ENCODE measurements at regions not wholly inside any gene's neighbourhood (a gene's known extent, or its start where the extent isn't known, plus 50 kb on each side); places are given as distances from the start of the nearest gene placed in this dataset.

DNA sequence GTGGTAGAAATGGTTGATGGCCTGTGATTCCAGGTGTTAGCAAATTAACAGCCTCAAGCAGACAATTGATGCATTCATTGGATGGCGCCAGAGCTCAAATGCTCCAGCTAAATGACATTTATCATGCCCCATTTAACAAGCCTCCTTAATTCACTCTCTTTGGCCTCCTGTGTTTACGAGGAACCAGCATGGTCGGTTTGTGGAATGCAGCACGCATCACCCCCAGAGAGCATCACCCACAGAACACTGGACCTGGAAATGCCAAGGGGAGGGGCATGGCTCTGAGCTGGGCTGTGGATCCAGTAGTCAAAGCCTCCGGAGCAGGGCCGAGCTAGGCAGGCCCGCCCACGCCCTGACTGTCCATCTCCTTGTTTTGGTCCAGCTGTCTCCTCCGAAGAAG, 434.0 kb downstream of the GADD45G start:
- no peak for DNase-seq (ENCODE audit: low spot score)
- FAIRE-seq = no peak

DNA sequence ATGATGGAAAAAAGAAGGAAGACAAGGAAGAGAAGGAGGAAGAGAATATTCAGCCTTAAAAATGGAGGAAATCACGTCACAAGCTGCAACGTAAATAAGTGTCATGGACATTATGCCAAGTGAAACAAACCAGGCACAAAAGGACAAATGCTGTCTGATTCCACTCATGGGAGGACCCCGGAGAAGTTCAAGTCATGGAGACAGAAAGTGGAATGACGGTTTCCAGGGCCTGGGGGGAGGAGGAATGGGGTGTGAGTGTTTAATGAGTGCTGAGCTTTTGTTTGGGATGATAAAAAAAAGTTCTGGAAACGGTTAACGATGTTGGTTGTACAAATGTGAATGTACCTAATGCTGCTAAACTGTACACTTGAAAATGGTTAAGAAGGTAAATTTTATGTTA, 439.5 kb downstream of the GADD45G start:
- FAIRE-seq = no peak

DNA sequence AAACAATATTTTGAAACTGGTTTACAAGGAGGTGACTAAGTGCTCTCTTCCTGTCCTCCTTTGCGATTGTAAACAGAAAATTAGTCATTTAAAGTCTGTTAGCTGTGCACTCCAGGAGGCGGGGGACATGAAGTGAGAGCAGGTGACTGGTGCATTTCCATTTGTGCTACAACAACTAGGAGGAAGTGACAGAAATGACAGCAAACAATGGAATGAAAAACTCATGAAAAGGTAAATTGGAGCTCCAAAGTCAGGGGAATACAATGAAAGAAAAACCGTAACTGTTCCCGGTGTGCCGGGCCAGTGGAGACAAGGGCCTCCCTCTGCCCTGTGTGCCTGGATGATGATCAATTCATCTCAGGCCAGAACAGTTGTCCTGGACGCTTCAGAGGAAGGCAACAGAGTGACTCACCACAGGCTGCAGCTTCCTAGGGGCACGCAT, 439.9 kb downstream of the GADD45G start:
- FAIRE-seq (no peak), DNase-seq (ENCODE audit: low spot score) (no peak)

More for the DNA sequence above, 439.5 kb downstream of the GADD45G start:
- no peak for DNase-seq (ENCODE audit: low spot score)

DNA sequence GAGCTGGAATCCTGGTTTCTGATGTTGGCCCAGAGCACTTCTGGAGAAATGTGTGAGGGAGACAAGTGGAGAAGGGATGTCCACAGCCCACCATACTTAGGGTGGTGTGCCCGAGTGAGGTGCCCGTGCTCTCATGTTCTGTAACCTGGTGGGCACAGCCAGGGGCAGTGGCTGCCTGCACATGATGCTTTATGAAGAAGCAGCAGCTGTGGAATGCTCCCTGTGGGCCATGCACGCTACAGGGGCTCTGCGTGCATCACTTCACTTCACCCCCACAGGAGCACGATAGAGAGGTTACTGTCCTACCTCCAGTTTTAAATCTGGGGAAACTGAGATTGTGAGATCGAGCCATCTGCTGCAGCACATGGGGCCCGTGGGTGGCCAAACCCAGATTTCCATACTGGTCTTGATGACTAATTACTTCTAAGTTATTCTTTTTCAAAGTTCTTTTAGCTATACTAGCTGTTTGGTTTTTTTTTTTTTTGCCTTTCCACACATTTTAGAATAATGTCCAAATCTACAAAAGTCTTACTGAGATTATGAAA, 441.6 kb downstream of the GADD45G start:
- FAIRE-seq = no peak
- no peak for DNase-seq (ENCODE audit: low spot score)

DNA sequence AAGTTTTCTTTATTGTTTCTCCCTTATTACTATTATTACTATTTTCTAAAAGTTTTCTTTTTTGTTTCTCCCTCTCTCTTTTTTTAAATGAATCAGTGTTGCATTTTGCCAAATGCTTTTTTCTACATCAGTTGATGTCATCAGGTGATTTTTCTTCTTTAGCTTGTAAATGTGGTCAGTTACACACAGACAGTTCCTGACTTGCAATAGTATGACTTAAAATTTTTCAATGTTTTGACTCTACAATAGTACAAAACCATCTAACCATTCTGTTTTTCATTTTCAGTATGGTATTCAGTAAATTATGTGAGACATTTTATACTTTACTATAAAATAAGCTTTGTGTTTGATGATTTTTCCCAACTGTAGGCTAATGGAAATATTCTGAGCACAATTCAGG, 443.0 kb downstream of the GADD45G start:
- FAIRE-seq = no peak
- no peak for DNase-seq (ENCODE audit: low spot score)

DNA sequence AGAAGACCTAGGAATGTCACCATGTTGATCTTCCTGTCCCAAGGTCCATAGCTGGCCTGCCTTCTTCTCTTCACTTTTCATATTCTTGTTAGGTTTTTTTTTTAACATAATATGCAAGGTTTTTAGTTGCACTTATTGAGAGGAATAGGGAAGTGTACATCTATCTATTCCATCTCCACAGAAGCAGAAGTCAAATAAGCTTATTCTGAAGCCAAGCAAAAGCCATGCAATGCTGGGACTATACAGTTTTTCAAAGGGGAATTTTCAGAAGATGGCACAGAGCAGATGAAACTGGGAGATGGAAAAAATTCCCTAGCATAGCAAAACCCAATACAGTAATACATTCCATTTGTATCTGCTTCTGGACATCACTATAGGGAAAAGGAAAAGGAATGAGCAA, 447.6 kb downstream of the GADD45G start:
- FAIRE-seq = no peak

DNA sequence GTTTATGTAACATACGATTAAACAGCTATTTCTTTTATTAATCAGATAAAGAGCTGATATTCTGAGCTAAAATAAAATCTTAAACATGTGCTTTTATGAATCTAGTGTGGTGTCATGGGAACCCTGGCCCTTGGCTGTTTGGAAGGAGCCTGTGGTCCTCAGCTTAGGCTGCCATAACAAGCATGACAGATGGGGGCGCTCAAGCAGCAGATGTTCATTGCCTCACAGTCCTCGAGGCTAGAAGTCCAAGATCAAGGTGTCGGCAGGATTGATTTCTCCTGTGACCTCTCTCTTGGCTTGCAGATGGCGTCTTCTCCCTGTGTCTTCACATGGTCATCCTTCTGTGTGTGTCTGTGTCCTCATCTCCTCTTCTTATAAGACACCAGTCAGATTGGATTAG, 448.2 kb downstream of the GADD45G start:
- FAIRE-seq = no peak
- DNase-seq (ENCODE audit: low spot score) = no peak

More for the DNA sequence above, 447.6 kb downstream of the GADD45G start:
- DNase-seq (ENCODE audit: low spot score) = no peak

DNA sequence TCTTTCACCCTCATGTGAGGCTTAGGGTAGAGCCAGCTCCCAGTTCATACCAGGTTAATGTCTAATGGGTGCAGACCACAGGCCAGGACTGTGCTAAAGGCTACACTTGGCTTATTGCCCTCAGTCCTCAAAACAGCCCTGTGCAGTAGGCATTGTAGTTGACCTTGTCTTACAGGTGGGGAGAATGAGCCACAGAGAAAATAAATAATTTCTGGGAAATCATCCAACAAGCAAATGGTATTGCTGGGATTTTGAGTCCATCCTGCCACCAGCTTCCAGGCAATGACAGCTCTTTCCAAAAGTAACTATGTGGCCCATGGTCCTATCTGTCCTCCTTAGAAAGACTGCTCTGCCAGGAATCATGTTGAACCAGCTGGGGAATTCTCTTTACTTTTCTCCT, 450.0 kb downstream of the GADD45G start:
- DNase-seq (ENCODE audit: low spot score) = no peak
- FAIRE-seq = no peak

DNA sequence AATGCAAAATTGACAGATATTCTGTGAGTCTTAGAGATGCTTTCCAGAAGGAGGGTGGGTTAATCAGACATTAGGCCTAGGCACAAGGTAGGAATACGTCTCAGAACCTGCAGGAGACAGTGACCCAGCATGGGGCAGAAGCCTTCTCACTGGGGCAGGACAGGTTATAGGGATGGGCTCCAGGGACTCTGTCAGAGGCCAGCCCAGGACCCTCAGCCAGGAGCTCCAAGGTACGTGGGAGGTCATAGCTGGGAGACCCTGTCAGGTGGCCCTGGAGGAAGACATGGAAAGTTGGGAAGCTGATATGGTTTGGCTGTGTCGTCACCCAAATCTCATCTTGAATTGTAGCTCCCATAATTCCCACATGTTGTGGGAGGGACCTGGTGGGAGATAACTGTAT, 450.4 kb downstream of the GADD45G start:
- DNase-seq (ENCODE audit: low spot score) = no peak
- no peak for FAIRE-seq

DNA sequence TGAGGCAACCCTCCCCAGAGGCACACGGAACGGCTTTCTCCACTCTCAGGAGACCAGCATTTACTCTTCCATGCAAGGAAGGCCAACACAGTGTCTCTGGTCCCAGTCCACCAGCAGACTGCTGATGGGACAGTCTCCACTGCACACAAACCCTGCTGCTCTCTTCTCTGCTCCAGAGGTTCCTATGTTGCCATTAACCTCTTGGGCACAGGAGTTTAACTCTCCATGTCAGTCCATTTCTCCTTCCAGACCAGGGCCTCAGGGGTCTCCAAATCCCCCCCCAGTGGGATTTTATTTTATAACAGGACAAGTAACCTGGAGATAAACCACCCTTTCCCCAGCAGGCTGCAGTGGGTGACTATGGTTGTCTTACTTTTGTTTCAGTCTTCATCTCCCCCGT, 452.5 kb downstream of the GADD45G start:
- no peak for FAIRE-seq
- DNase-seq (ENCODE audit: low spot score) = no peak

DNA sequence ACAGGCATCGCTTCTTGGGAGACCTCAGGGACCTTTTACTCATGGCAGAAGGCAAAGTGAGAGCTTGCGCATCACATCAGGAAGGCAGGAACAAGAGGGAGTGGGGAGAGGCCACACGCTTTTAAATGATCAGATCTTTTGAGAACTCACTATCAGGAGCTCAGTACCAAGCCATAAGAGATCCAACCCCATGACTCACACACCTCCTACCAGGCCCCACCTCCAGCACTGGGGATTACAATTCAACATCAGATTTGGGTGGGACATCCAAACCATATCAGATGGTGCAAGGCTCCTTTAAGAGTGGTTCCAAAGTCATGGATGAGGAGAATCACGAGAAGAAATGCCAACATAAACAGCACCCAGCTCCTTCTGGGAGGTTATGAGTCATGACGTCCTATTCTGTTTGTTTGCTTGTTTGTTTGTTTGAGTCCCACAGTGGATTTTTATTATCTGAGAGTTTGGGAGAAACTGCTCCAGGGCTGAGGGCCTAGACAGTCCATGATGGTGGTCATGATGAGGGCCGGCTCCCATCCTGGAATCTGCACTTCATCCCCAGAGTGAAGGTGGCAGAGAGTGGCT, 453.5 kb downstream of the GADD45G start:
- no peak for DNase-seq (ENCODE audit: low spot score)
- no peak for FAIRE-seq

DNA sequence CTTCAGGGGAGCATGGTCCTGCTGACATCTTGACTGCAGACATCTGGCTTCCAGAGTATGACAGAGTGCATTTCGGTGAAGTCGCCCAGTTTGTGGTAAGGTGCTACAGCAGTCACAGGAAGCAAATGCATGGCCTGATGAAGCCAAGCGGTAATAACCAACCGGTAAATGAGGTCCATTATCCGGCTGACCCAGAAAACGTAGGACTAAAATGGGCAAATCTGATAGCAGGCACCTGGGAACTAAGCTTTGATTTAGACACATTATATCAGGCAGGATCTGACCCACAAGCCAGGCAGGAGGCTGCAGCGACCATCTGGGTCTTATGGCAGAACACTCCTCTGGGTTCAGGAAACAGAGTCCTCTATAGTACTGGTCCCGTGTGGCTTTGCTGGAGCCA, 454.6 kb downstream of the GADD45G start:
- FAIRE-seq (no peak), DNase-seq (ENCODE audit: low spot score) (no peak)

DNA sequence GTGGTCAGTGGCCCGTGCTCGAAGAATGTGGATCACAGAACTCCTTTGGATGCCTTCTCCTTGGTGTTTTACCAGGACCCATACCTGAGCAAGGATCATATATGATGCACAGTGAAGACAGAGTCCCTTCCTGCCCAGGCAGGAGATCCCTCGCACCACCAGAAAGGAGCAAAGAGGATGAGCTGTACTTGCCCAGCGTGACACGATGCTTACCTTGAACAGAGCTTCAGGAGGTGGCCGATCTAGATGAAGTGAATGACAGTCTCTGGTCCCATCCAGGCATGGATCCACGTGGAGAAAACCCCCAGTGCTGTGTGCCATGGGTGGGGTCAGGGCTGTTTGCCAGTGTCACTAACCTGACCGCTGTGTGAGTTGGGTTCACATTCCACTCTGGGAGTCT, 455.4 kb downstream of the GADD45G start:
- DNase-seq (ENCODE audit: low spot score) (no peak), FAIRE-seq (no peak)

DNA sequence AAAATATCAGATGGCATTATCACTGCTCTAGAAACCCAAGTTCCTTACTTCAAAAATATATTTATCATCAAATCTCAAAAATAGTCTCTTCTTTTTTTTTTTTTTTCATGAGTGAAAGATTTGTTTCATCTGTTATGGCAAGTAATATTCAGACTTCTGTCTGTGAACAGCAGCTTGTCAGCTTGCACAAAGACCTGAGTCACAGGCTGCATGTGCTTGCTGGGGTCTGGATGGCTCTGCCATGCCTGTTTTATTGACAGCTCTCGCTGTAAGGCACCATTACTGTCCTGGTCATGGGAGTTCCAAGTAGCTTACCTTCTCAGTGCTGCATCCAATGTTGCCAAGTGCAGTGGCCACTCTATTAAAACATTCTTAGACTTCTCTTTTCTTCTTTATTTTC, 456.4 kb downstream of the GADD45G start:
- FAIRE-seq (no peak), DNase-seq (ENCODE audit: low spot score) (no peak)

DNA sequence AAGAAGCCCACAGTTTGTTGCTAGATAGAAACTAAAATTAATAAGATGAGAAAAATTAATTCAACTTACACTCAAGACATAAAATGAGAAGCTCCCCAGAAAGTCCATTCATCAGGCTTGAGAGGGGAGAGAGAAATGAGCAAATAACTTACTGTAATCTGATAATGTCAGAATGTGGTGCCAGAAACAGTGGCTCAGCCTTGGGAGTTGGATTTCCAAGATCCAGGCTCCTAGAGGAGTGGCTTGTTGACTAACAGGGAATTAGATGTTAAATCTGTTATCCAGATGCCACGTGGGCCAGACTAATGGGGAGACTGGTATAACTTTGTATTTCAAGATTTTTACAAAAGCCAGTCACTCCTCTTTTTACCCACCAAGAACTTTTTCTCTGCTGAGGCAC, 458.2 kb downstream of the GADD45G start:
- FAIRE-seq (no peak), DNase-seq (ENCODE audit: low spot score) (no peak)

DNA sequence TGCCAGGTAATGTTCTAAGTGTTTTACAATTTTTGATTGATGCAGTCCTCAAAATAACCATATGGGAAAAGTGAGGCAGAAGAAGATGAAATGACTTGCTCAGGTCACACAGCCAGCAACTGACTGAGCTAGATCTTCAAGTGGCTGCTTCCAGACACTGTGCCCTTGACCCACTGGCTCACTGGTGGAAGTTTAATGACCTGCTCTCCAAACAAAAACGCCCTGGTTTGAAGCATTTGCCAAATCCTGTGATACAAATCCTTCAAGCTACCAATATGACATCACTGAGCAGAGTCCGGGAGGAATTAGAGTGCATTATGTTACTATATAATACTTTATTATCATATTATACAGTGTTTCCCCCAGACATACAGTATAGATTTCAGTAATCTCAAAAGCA, 459.4 kb downstream of the GADD45G start:
- FAIRE-seq (no peak), DNase-seq (ENCODE audit: low spot score) (no peak)

DNA sequence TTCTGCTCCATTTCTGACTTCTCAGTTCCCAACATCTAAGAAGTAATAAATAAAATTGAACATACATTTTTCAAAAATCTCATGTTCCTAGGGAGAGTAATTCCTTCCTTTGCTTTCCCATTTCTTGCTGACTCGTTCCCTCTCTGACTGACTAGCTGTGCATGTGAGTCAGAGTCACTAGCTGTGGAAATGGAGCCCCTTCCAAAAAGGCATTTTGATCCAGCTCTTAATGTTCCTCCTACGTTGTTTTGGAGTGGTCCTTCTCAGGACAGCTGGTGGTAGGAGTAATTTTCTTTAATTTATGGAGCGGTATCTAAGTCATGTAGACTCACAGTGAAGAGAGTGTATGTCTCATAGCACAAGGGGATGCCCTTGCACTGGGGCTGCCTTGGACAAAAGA, 460.2 kb downstream of the GADD45G start:
- FAIRE-seq (no peak), DNase-seq (ENCODE audit: low spot score) (no peak)

DNA sequence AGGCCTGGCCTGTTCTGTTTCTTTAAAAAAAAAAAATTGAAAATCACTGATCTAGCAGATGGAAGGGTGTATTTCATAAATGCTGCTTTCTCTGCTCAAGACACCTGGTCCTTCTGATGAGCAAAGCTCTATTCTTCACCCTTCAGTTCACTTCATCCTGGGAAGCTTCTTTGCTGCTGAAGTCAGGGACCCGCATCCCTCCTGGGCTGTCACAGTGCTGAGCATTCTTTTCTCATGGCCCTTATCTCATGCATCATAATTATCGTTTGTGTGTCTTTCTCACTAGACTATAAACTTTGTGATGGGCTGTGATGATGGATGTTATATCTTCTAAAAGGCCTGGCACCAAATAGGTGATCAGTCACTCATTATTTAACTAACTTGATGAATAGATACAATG, 461.0 kb downstream of the GADD45G start:
- no peak for DNase-seq (ENCODE audit: low spot score)
- no peak for FAIRE-seq

DNA sequence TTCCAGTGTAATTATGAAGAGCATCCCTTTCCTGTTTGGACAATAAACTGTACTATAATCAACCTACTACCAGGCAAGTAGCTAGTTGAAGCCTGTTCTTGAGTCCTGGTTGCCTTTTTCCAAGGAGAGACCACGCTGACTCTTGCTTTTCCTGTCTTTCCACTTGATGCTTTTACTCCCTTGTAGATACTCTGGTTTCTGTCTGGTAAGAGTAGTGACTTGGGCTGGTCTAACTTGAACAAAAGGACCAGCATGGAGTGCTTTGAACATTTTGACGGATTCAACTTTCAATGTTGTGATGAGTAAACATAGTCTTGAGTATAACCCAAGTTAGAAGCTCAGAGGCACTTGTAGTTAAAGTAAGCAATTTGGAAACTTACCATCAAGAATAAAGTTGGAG, 464.3 kb downstream of the GADD45G start:
- DNase-seq (ENCODE audit: low spot score) = no peak
- FAIRE-seq = no peak

DNA sequence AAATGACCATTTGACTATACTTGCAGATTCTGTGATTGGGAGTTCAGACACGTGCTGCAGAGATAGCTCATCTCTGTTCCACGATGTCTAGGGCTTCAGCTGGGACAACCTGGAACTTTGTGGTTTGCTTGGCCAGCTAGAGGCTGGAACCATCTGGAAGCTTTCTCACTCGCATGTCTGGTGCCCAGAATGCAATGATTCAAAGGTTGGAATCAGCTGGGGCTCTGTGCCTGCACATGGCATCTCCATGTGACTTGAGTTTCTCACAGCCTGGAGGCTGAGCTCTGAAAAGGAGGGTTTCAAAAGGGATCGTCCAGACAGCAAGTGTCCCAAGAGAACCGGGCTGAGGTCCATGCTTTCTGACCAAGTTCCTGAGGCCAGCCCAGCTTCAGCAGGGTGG, 465.2 kb downstream of the GADD45G start:
- DNase-seq (ENCODE audit: low spot score) (no peak), FAIRE-seq (no peak)

DNA sequence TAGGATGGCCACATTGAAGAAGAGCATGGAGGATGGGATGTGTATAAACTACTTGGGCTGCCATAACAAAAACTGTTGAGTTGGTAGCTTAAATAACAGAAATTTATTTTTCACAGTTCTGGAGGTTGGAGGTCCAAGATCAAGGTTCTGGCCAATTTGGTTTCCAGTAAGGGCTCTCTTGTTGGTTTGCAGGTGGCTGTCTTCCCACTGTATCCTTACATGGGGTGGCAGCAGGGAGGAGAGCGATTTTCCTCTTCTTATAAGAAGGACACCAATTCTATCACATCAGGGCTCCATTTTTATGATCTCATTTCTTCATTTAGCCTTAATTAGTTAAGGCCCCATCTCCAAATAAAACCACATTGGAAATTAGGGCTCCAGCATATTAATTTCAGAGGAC, 465.7 kb downstream of the GADD45G start:
- FAIRE-seq (no peak), DNase-seq (ENCODE audit: low spot score) (no peak)

DNA sequence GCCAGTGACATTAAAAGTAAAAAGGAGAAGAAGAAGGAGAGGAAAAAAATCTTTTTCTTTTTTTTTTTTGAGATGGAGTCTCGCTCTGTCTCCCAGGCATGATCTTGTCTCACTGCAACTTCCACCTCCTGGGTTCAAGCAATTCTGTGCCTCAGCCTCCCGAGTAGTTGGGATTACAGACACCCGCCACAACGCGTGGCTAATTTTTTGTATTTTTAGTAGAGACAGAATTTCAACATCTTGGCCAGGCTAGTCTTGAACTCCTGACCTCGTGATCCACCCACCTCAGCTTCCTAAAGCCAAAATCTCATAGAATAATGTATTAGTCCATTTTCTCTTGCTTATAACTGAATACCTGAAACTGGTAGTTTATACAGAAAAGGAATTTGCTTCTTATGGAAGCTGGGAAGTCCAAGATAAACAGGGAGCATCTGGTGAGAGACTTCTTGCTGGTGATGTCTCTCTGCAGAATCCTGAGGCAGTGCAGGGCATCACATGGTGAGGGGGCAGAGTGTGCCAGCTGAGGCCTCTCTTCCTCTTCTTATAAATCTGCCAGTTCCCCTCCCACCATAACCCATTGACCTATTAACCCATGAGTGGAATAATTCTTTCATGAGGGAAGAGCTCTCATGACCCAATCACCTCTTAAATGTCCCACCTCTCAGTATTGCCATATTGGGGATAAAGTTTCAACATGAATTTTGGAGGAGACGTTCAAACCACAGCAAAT, 466.3 kb downstream of the GADD45G start:
- DNase-seq (ENCODE audit: low spot score) (no peak), FAIRE-seq (no peak)

Data from RCC 7860 (cell line).